ENCODE measurements at regions not wholly inside any gene's neighbourhood (a gene's known extent, or its start where the extent isn't known, plus 50 kb on each side); places are given as distances from the start of the nearest gene placed in this dataset.

- TF ChIP-seq, protein P1, sequence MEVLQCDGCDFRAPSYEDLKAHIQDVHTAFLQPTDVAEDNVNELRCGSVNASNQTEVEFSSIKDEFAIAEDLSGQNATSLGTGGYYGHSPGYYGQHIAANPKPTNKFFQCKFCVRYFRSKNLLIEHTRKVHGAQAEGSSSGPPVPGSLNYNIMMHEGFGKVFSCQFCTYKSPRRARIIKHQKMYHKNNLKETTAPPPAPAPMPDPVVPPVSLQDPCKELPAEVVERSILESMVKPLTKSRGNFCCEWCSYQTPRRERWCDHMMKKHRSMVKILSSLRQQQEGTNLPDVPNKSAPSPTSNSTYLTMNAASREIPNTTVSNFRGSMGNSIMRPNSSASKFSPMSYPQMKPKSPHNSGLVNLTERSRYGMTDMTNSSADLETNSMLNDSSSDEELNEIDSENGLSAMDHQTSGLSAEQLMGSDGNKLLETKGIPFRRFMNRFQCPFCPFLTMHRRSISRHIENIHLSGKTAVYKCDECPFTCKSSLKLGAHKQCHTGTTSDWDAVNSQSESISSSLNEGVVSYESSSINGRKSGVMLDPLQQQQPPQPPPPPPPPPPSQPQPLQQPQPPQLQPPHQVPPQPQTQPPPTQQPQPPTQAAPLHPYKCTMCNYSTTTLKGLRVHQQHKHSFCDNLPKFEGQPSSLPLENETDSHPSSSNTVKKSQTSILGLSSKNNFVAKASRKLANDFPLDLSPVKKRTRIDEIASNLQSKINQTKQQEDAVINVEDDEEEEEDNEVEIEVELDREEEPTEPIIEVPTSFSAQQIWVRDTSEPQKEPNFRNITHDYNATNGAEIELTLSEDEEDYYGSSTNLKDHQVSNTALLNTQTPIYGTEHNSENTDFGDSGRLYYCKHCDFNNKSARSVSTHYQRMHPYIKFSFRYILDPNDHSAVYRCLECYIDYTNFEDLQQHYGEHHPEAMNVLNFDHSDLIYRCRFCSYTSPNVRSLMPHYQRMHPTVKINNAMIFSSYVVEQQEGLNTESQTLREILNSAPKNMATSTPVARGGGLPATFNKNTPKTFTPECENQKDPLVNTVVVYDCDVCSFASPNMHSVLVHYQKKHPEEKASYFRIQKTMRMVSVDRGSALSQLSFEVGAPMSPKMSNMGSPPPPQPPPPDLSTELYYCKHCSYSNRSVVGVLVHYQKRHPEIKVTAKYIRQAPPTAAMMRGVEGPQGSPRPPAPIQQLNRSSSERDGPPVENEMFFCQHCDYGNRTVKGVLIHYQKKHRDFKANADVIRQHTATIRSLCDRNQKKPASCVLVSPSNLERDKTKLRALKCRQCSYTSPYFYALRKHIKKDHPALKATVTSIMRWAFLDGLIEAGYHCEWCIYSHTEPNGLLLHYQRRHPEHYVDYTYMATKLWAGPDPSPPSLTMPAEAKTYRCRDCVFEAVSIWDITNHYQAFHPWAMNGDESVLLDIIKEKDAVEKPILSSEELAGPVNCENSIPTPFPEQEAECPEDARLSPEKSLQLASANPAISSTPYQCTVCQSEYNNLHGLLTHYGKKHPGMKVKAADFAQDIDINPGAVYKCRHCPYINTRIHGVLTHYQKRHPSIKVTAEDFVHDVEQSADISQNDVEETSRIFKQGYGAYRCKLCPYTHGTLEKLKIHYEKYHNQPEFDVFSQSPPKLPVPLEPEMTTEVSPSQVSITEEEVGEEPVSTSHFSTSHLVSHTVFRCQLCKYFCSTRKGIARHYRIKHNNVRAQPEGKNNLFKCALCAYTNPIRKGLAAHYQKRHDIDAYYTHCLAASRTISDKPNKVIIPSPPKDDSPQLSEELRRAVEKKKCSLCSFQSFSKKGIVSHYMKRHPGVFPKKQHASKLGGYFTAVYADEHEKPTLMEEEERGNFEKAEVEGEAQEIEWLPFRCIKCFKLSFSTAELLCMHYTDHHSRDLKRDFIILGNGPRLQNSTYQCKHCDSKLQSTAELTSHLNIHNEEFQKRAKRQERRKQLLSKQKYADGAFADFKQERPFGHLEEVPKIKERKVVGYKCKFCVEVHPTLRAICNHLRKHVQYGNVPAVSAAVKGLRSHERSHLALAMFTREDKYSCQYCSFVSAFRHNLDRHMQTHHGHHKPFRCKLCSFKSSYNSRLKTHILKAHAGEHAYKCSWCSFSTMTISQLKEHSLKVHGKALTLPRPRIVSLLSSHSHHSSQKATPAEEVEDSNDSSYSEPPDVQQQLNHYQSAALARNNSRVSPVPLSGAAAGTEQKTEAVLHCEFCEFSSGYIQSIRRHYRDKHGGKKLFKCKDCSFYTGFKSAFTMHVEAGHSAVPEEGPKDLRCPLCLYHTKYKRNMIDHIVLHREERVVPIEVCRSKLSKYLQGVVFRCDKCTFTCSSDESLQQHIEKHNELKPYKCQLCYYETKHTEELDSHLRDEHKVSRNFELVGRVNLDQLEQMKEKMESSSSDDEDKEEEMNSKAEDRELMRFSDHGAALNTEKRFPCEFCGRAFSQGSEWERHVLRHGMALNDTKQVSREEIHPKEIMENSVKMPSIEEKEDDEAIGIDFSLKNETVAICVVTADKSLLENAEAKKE (CRISPR knock-in tag; IDR thresholded peaks at IDR 0.05) = no peak
- TF ChIP-seq STAT1 (IDR thresholded peaks at IDR 0.05; ENCODE audit: unreplicated experiment) (no peak), EZH2 (IDR thresholded peaks at IDR 0.05; ENCODE audit: low read depth, unreplicated experiment) (no peak), CREB1 (CRISPR knock-in tag; IDR thresholded peaks at IDR 0.05; ENCODE audit: low read depth) (no peak), EZH2phosphoT487 (IDR thresholded peaks at IDR 0.05; ENCODE audit: unreplicated experiment) (no peak)
These were observed 260.6 kb upstream of the TNP1 start (continued) for GRCh38 chr2:217120429-217120828.

DNA sequence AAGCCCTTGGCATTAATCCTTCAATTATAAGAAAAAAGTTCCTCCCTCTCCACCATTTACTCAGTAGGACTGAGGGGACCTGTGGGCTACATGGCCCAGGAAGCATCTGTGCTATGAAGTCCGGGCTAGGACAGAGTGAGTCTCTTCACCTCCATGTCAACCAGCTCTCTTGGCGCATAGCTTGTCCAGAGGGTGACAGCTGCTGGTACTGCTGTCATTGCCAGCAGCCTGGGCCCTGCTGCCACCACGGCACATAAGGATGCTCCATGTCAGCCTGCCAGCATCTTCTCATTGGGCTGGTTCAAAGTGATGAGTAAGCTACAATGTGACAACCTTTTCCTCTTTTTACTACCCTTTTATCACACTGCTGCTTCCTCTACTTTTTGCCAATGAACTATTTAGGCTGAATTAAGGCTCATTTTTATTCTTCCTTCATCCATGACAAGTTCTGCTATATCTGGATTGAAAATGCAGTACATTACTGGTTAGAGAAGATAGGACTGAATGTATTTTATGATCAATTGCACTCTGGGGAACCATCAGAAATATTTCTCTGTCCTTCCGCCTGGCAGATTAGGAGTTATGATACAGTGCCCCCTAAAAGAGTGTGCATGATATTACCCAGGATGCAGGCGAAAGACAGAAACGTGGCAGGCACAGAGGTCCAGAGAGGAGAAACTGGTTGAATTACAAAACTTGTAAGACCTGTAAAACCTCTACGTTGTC is 258.9 kb upstream of the TNP1 start:
- Histone ChIP-seq H2AFZ (no peak overlapping the region), H3K9me2 (ENCODE audit: insufficient read depth) (peaks cover 4% of the 10 kb centered on the region; the same call in 1 of the 2 replicates), H3K4me2 (no peak overlapping the region), H3K27ac (ENCODE audit: low read depth) (no peak overlapping the region), H3K27me3 (ENCODE audit: insufficient read depth) (no peaks in the 10 kb centered on the region), H4K20me1 (replicated peaks; ENCODE audit: insufficient read depth) (no peaks in the 10 kb centered on the region), H3K4me3 (no peak overlapping the region), H3K79me2 (replicated peaks; ENCODE audit: insufficient read depth) (no peaks in the 10 kb centered on the region), H3F3A (replicated peaks; ENCODE audit: low read depth) (no peaks in the 10 kb centered on the region), H3K36me3 (ENCODE audit: insufficient read depth) (no peaks in the 10 kb centered on the region), H3K4me1 (ENCODE audit: insufficient read depth) (no peaks in the 10 kb centered on the region)
- ATAC-seq = no peak
- Mint-ChIP-seq H3K4me1 (no peaks in the 10 kb centered on the region), H3K9me3 (no peaks in the 10 kb centered on the region), H3K36me3 (ENCODE audit: low read depth) (no peaks in the 10 kb centered on the region), H3K4me3 (no peak overlapping the region), H3K27ac (no peak overlapping the region), H3K27me3 (ENCODE audit: insufficient read depth, low read depth, poor library complexity) (no peaks in the 10 kb centered on the region)
- DNase-seq (ENCODE audit: low spot score) = no peak
- TF ChIP-seq, protein P1 (CRISPR knock-in tag; IDR thresholded peaks at IDR 0.05) = no peak
- TF ChIP-seq POLR2AphosphoS5 (IDR thresholded peaks at IDR 0.05; ENCODE audit: low read depth) (no peak), ETS1 (IDR thresholded peaks at IDR 0.05) (no peak), CREB1 (CRISPR knock-in tag; IDR thresholded peaks at IDR 0.05; ENCODE audit: low read depth) (no peak), EZH2phosphoT487 (IDR thresholded peaks at IDR 0.05; ENCODE audit: unreplicated experiment) (no peak)
